ENCODE measurements at regions not wholly inside any gene's neighbourhood (a gene's known extent, or its start where the extent isn't known, plus 50 kb on each side); places are given as distances from the start of the nearest gene placed in this dataset.

GRCh38 chr6:22106451-22106850 lies 190.4 kb downstream of the PRL start:
- TF ChIP-seq CTCF (IDR thresholded peaks at IDR 0.05) (no peak), SIN3A (IDR thresholded peaks at IDR 0.05; ENCODE audit: borderline replicate concordance, insufficient read depth, low read depth, low read length) (no peak), REST (IDR thresholded peaks at IDR 0.05; ENCODE audit: insufficient read depth in 1 of 2, low read depth in 2 of 2, low read length in 1 of 2) (no peak), POLR2AphosphoS5 (IDR thresholded peaks at IDR 0.05; ENCODE audit: low read depth, low read length) (no peak), TCF7L2 (IDR thresholded peaks at IDR 0.05; ENCODE audit: low read depth, low read length) (no peak)
